ENCODE measurements at regions not wholly inside any gene's neighbourhood (a gene's known extent, or its start where the extent isn't known, plus 50 kb on each side); places are given as distances from the start of the nearest gene placed in this dataset.

- TF ChIP-seq CTCF (IDR thresholded peaks at IDR 0.05) (no peak), POLR2A (IDR thresholded peaks at IDR 0.05) (no peak)
Measured at GRCh38 chr5:33371660-33372059, 69.1 kb upstream of the TARS1 start.

All from vagina (tissue), 2 donors.